H1 (cell line): ENCODE measurements at regions not wholly inside any gene's neighbourhood (a gene's known extent, or its start where the extent isn't known, plus 50 kb on each side); places are given as distances from the start of the nearest gene placed in this dataset.

Source experiments
- CTCF ChIA-PET: fragments of 300-600 bp; sonication (Branson Sonifier 250); formaldehyde crosslinking; loops from one replicate; lab custom pipeline; 2021; ENCODE audit not compliant: partially characterized antibody; lab: Charles Lee
- POLR2A ChIA-PET: fragments of 300-600 bp; sonication (Branson Sonifier 250); formaldehyde crosslinking; loops from one replicate; lab custom pipeline; 2021; ENCODE audit warnings: inconsistent platforms; ENCODE audit not compliant: partially characterized antibody; lab: Charles Lee
- DNase-seq, 2 experiments: peaks; one replicate each; pipeline versions ENCODE4 v3.0.0 to v3.0.0-alpha.2; 2010 to 2022; ENCODE audit warnings: low spot score in 2 of 2, low read depth in 1 of 2, mixed read lengths in 1 of 2
- FAIRE-seq: peaks from 2 replicates; lab custom pipeline; 2011; peaks lifted over from hg19 to GRCh38; lab: Jason Lieb, UNC
- H2AFZ ChIP-seq: 2 replicates; pipeline ENCODE4 v1.8.1; 2012; ENCODE audit warnings: low read length, inconsistent platforms
- H2AK5ac ChIP-seq: 2 replicates; pipeline ENCODE4 v1.6.1; 2013; ENCODE audit warnings: low read depth, low read length
- H2BK120ac ChIP-seq: replicated peaks from 2 replicates; pipeline ENCODE3; 2013; ENCODE audit warnings: low read depth, low read length, inconsistent platforms
- H2BK12ac ChIP-seq: 2 replicates; pipeline ENCODE4 v1.6.1; 2013; ENCODE audit warnings: low read depth, low read length
- H2BK15ac ChIP-seq: 2 replicates; pipeline ENCODE4 v1.6.1; 2013; ENCODE audit warnings: low read length
- H2BK20ac ChIP-seq: 2 replicates; pipeline ENCODE4 v1.6.1; 2013; ENCODE audit warnings: low read length
- H2BK5ac ChIP-seq: 2 replicates; pipeline ENCODE4 v1.6.1; 2013; ENCODE audit warnings: low read depth, low read length
- H3K14ac ChIP-seq: 2 replicates; pipeline ENCODE4 v1.6.1; 2013; ENCODE audit warnings: inconsistent platforms; ENCODE audit not compliant: insufficient read length
- H3K18ac ChIP-seq: 2 replicates; pipeline ENCODE4 v1.6.1; 2013; ENCODE audit warnings: low read length; ENCODE audit errors: extremely low read depth
- H3K23ac ChIP-seq: 2 replicates; pipeline ENCODE4 v1.6.1; 2013; ENCODE audit warnings: inconsistent platforms; ENCODE audit not compliant: insufficient read length
- H3K23me2 ChIP-seq: 2 replicates; pipeline ENCODE4 v1.6.1; 2013; ENCODE audit warnings: low read depth, low read length
- H3K27ac ChIP-seq: 2 replicates; pipeline ENCODE4 v1.6.1; 2011; ENCODE audit warnings: low read depth, low read length, inconsistent platforms
- H3K27me3 ChIP-seq, 4 experiments: replicated peaks in 1 of 4; 1 replicate in 1 of 4; 2 replicates in 3 of 4; pipeline versions ENCODE4 v1.6.1 to v1.8.1; 2011 to 2013; ENCODE audit warnings: low read length in 3 of 4, mild to moderate bottlenecking in 3 of 4, inconsistent platforms in 2 of 4, mixed read lengths in 2 of 4, moderate library complexity in 1 of 4; ENCODE audit not compliant: control insufficient read depth in 3 of 4, insufficient read depth in 3 of 4; ENCODE audit errors: extremely low read depth in 1 of 4
- H3K36me3 ChIP-seq, 4 experiments: 2 replicates each; pipeline versions ENCODE4 v1.6.1 to v1.8.1; 2011 to 2013; ENCODE audit warnings: mild to moderate bottlenecking in 4 of 4, low read length in 3 of 4, moderate library complexity in 2 of 4, control low read depth in 1 of 4, inconsistent platforms in 1 of 4; ENCODE audit not compliant: insufficient read depth in 4 of 4, control insufficient read depth in 2 of 4
- H3K4ac ChIP-seq: replicated peaks from 2 replicates; pipeline ENCODE3; 2013; ENCODE audit warnings: low read length, low read depth, mixed read lengths, inconsistent platforms; ENCODE audit not compliant: insufficient read length
- H3K4me1 ChIP-seq, 4 experiments: replicated peaks in 1 of 4; 1 replicate in 1 of 4; 2 replicates in 3 of 4; pipeline versions ENCODE4 v1.6.1 to v1.8.1; 2011 to 2013; ENCODE audit warnings: low read length in 3 of 4, inconsistent platforms in 2 of 4, mixed read lengths in 1 of 4; ENCODE audit not compliant: insufficient read depth in 4 of 4, control insufficient read depth in 3 of 4
- H3K4me2 ChIP-seq, 2 experiments: 2 replicates each; pipeline versions ENCODE4 v1.6.1 to v1.8.1; 2011 to 2013; ENCODE audit warnings: low read depth in 2 of 2, low read length in 2 of 2, control low read depth in 1 of 2, inconsistent platforms in 1 of 2, mild to moderate bottlenecking in 1 of 2; ENCODE audit not compliant: insufficient read depth in 1 of 2
- H3K4me3 ChIP-seq, 4 experiments: fragments of 200-600, 300-600 bp in 1 of 4; sonication (generic), shearing (Covaris generic), sonication (Bioruptor Twin) in 1 of 4; 2 replicates each; pipeline versions ENCODE4 v1.5.1 to v1.8.1; 2011 to 2016; ENCODE audit warnings: low read length in 4 of 4, low read depth in 3 of 4, control low read depth in 2 of 4, inconsistent platforms in 2 of 4, mild to moderate bottlenecking in 2 of 4, mixed read lengths in 1 of 4, moderate library complexity in 1 of 4; ENCODE audit not compliant: insufficient read depth in 2 of 4; ENCODE audit errors: extremely low read depth in 1 of 4
- H3K56ac ChIP-seq: replicated peaks from 2 replicates; pipeline ENCODE3; 2013; ENCODE audit warnings: low read depth, mild to moderate bottlenecking, mixed read lengths, low read length, inconsistent platforms; ENCODE audit not compliant: insufficient read length
- H3K79me1 ChIP-seq: 2 replicates; pipeline ENCODE4 v1.6.1; 2013; ENCODE audit warnings: low read depth, low read length, control low read depth
- H3K79me2 ChIP-seq, 2 experiments: 2 replicates each; pipeline versions ENCODE4 v1.6.1 to v1.8.1; 2012 to 2013; ENCODE audit warnings: low read length in 2 of 2, mild to moderate bottlenecking in 2 of 2, inconsistent platforms in 1 of 2; ENCODE audit not compliant: insufficient read depth in 2 of 2, control insufficient read depth in 1 of 2
- H3K9ac ChIP-seq, 4 experiments: replicated peaks in 1 of 4; 1 replicate in 1 of 4; 2 replicates in 3 of 4; pipeline versions ENCODE4 v1.6.1 to v1.8.1; 2011 to 2013; ENCODE audit warnings: low read depth in 3 of 4, low read length in 3 of 4, control low read depth in 2 of 4, mild to moderate bottlenecking in 2 of 4, moderate library complexity in 2 of 4, inconsistent platforms in 1 of 4; ENCODE audit errors: extremely low read depth in 1 of 4
- H3K9me3 ChIP-seq, 2 experiments: 2 replicates each; pipeline versions ENCODE4 v1.6.1 to v1.8.1; 2012 to 2013; ENCODE audit warnings: mild to moderate bottlenecking in 2 of 2, moderate library complexity in 2 of 2, control low read depth in 1 of 2, inconsistent platforms in 1 of 2, low read depth in 1 of 2, low read length in 1 of 2, mixed read lengths in 1 of 2; ENCODE audit not compliant: insufficient read depth in 2 of 2
- H4K20me1 ChIP-seq, 2 experiments: replicated peaks in 1 of 2; 2 replicates each; pipeline versions ENCODE3 to v1.8.1; 2011 to 2013; ENCODE audit warnings: inconsistent platforms in 2 of 2, low read length in 2 of 2, mild to moderate bottlenecking in 1 of 2; ENCODE audit not compliant: insufficient read depth in 2 of 2, control insufficient read depth in 1 of 2
- H4K5ac ChIP-seq: 2 replicates; pipeline ENCODE4 v1.6.1; 2013; ENCODE audit warnings: low read length, low read depth, mixed read lengths, inconsistent platforms; ENCODE audit not compliant: insufficient read length
- H4K8ac ChIP-seq: 2 replicates; pipeline ENCODE4 v1.8.0; 2013; ENCODE audit warnings: mild to moderate bottlenecking, moderate library complexity, low read length, inconsistent platforms; ENCODE audit not compliant: insufficient read depth; ENCODE audit errors: extremely low read depth
- H4K91ac ChIP-seq: replicated peaks from 2 replicates; pipeline ENCODE3; 2013; ENCODE audit warnings: low read length, mixed read lengths, inconsistent platforms; ENCODE audit not compliant: insufficient read length
- ASH2L ChIP-seq: fragments of 200-600, 300-600 bp; sonication (generic); IDR thresholded peaks from one replicate; pipeline ENCODE4 v1.7.1; 2017; ENCODE audit warnings: low read length
- ATF2 ChIP-seq: IDR thresholded peaks from 2 replicates; pipeline ENCODE4 v1.6.1; 2012; ENCODE audit warnings: low read length, inconsistent platforms
- CHD2 ChIP-seq: IDR thresholded peaks from 2 replicates; pipeline ENCODE4 v1.6.1; 2012; ENCODE audit warnings: low read length, improper control_type of control experiment
- HDAC6 ChIP-seq: IDR thresholded peaks from one replicate; pipeline ENCODE4 v1.7.1; 2012; ENCODE audit warnings: low read depth, mild to moderate bottlenecking, inconsistent platforms, low read length, moderate library complexity
- KDM4A ChIP-seq: IDR thresholded peaks from one replicate; pipeline ENCODE4 v1.7.1; 2012; ENCODE audit warnings: low read depth, mild to moderate bottlenecking, moderate library complexity, low read length, inconsistent platforms; ENCODE audit not compliant: severe bottlenecking
- RNF2 ChIP-seq: fragments of 200-900, 300-1000 bp; sonication (generic); IDR thresholded peaks from 2 replicates; pipeline ENCODE4 v1.7.1; 2016; ENCODE audit warnings: borderline replicate concordance, low read depth, mild to moderate bottlenecking, antibody characterized with exemption, low read length; ENCODE audit not compliant: poor library complexity, severe bottlenecking; ENCODE audit errors: missing control alignments
- SAP30 ChIP-seq: fragments of 300-600 bp; sonication (generic); IDR thresholded peaks from 2 replicates; pipeline ENCODE4 v1.7.1; 2012; ENCODE audit warnings: low read length, moderate library complexity, mild to moderate bottlenecking, inconsistent platforms; ENCODE audit not compliant: insufficient read depth, insufficient replicate concordance
- SUZ12 ChIP-seq: fragments of 200-600 bp; sonication (generic); IDR thresholded peaks from 2 replicates; pipeline ENCODE4 v1.6.1; 2012; ENCODE audit warnings: mild to moderate bottlenecking, inconsistent platforms, low read length, moderate library complexity, mixed read lengths
- YY1 ChIP-seq: IDR thresholded peaks from 2 replicates; pipeline ENCODE4 v1.6.1; 2011; ENCODE audit warnings: low read depth, mild to moderate bottlenecking, low read length
- WGBS, 2 experiments: shearing (Covaris generic) in 1 of 2; methylation state at CpG; one replicate each; pipeline versions ENCODE4 v1.1.6 to v1.1.7; 2013 to 2015; ENCODE audit warnings: low lambda C conversion rate in 2 of 2, mixed read lengths in 2 of 2, inconsistent platforms in 1 of 2, low coverage in 1 of 2, missing lambda C conversion rate in 1 of 2; ENCODE audit not compliant: insufficient replicate concordance in 2 of 2, insufficient coverage in 1 of 2, insufficient read length in 1 of 2; ENCODE audit errors: extremely low coverage in 1 of 2, missing lambda C conversion rate in 1 of 2; 5-methylcytosine and 5-hydroxymethylcytosine counted together

- H4K91ac ChIP-seq, result no peak overlapping the region
- no peak overlapping the region for H4K5ac ChIP-seq
- no peak overlapping the region for H3K9ac ChIP-seq
- H3K4ac ChIP-seq, result no peak overlapping the region
- H3K4me1 ChIP-seq, result peaks cover 3 to 19% (median 14%) of the 10 kb centered on the region in 4 experiments; a peak in 6 of 7 replicates
- no peak overlapping the region for H3K18ac ChIP-seq
- no peaks in the 10 kb centered on the region for H3K36me3 ChIP-seq
- no peak overlapping the region for H3K4me2 ChIP-seq
- no peak for DNase-seq
- H3K14ac ChIP-seq, result no peak overlapping the region
- H3K27ac ChIP-seq, result no peak overlapping the region
- H2BK15ac ChIP-seq, result no peak overlapping the region
- H3K79me1 ChIP-seq, result no peaks in the 10 kb centered on the region
- no peak overlapping the region for H2AFZ ChIP-seq
- ChIA-PET POLR2A (interaction anchor here (0.8 to 1.1 kb wide), 3 partner anchors 11 to 34 kb away, joined by 3 read pairs; no protein-coding TSS in a partner anchor), CTCF (interaction anchor here (0.8 to 18.6 kb wide), 24 partner anchors 7 to 255 kb away, joined by 3 to 277 read pairs (median 4); no protein-coding TSS in a partner anchor)
- no peak overlapping the region for H2BK12ac ChIP-seq
- no peaks in the 10 kb centered on the region for H3K9me3 ChIP-seq
- no peak overlapping the region for H4K8ac ChIP-seq
- H2BK20ac ChIP-seq, result no peak overlapping the region
- no peak overlapping the region for H2AK5ac ChIP-seq
- WGBS, 2 experiments, result 90% methylated on average over 39 of the region's 40 CpGs; no CpG with 5 or more reads in 1 of the 2 experiments
- no peak for FAIRE-seq
- no peaks in the 10 kb centered on the region for H3K27me3 ChIP-seq
- H3K23me2 ChIP-seq, result 0 out of 2 replicates have a peak, but pooled peaks cover 2% of the 10 kb centered on the region
- H2BK120ac ChIP-seq, result no peak overlapping the region
- H3K23ac ChIP-seq, result no peak overlapping the region
- no peaks in the 10 kb centered on the region for H3K79me2 ChIP-seq
- no peak overlapping the region for H3K4me3 ChIP-seq
- H2BK5ac ChIP-seq, result no peak overlapping the region
- H4K20me1 ChIP-seq, result peaks cover 0 to 9% of the 10 kb centered on the region in 2 experiments
- no peak overlapping the region for H3K56ac ChIP-seq
- no peak for TF ChIP-seq RNF2
- TF ChIP-seq KDM4A, result no peak
- TF ChIP-seq SUZ12, result no peak
- TF ChIP-seq ASH2L, result no peak
- no peak for TF ChIP-seq ATF2
- no peak for TF ChIP-seq YY1
- TF ChIP-seq HDAC6, result no peak
- no peak for TF ChIP-seq SAP30
- TF ChIP-seq CHD2, result no peak
Measured at GRCh38 chr16:85495823-85496538, 117.1 kb upstream of the GSE1 start.
